IPS DF 6.9 (cell line): ENCODE measurements at regions not wholly inside any gene's neighbourhood (a gene's known extent, or its start where the extent isn't known, plus 50 kb on each side); places are given as distances from the start of the nearest gene placed in this dataset.
"Not testable (repeated sequence)": the region's sequence is repeated elsewhere in the genome, so short reads cannot be mapped to it uniquely, and the experiment has no call there.

ENCODE experiments used
- DNase-seq: peaks from one replicate; pipeline ENCODE4 v3.0.0-alpha.2; 2013; ENCODE audit warnings: low read depth, low spot score
- H3K27ac ChIP-seq: one replicate; pipeline ENCODE4 v1.5.1; 2013; ENCODE audit warnings: low read length, control low read depth
- H3K27me3 ChIP-seq: 2 replicates; pipeline ENCODE4 v1.6.1; 2013; ENCODE audit warnings: mild to moderate bottlenecking, low read length; ENCODE audit not compliant: control insufficient read depth, insufficient read depth
- H3K36me3 ChIP-seq: 2 replicates; pipeline ENCODE4 v1.6.1; 2013; ENCODE audit warnings: low read length; ENCODE audit not compliant: control insufficient read depth, insufficient read depth
- H3K4me1 ChIP-seq: 2 replicates; pipeline ENCODE4 v1.6.1; 2013; ENCODE audit warnings: low read length; ENCODE audit not compliant: control insufficient read depth, insufficient read depth
- H3K4me3 ChIP-seq: 2 replicates; pipeline ENCODE4 v1.5.1; 2013; ENCODE audit warnings: mild to moderate bottlenecking, low read length
- H3K9me3 ChIP-seq: 2 replicates; pipeline ENCODE4 v1.6.1; 2013; ENCODE audit warnings: low read length, inconsistent platforms; ENCODE audit not compliant: control insufficient read depth, insufficient read depth
- WGBS: extraction: QIAGEN DNeasy Blood & Tissue Kit; methylation state at CpG from one replicate; pipeline ENCODE4 v1.1.7; 2013; ENCODE audit warnings: mixed read lengths, missing lambda C conversion rate; ENCODE audit not compliant: insufficient read length, insufficient coverage; 5-methylcytosine and 5-hydroxymethylcytosine counted together

GRCh38 chr4:154032914-154033313 is 244.0 kb upstream of the SFRP2 start:
- DNase-seq: no peak
- no peaks in the 10 kb centered on the region; the same call in 1 of the 2 replicates for H3K4me1 ChIP-seq
- no peak overlapping the region for H3K27ac ChIP-seq
- no peaks in the 10 kb centered on the region for H3K36me3 ChIP-seq
- no peak overlapping the region for H3K4me3 ChIP-seq
- H3K9me3 ChIP-seq: no peaks in the 10 kb centered on the region
- WGBS: no CpG with 5 or more reads among the region's 3 CpGs
- no peaks in the 10 kb centered on the region for H3K27me3 ChIP-seq

- H3K4me1 ChIP-seq: no peaks in the 10 kb centered on the region; the same call in 1 of the 2 replicates
- H3K27me3 ChIP-seq: no peaks in the 10 kb centered on the region
- H3K4me3 ChIP-seq: no peak overlapping the region
- no peaks in the 10 kb centered on the region for H3K36me3 ChIP-seq
- no peak for DNase-seq
- H3K27ac ChIP-seq: no peak overlapping the region
- H3K9me3 ChIP-seq: no peaks in the 10 kb centered on the region
- WGBS: no CpG with 5 or more reads among the region's 2 CpGs
These were observed 241.9 kb upstream of the SFRP2 start for GRCh38 chr4:154030746-154031145.

- Histone ChIP-seq H3K4me3 (no peak overlapping the region), H3K27ac (no peak overlapping the region), H3K4me1 (no peaks in the 10 kb centered on the region; the same call in 1 of the 2 replicates), H3K9me3 (no peaks in the 10 kb centered on the region), H3K27me3 (no peaks in the 10 kb centered on the region), H3K36me3 (no peaks in the 10 kb centered on the region)
- no CpG with 5 or more reads among the region's 2 CpGs for WGBS
- no peak for DNase-seq
These were observed 241.3 kb upstream of the SFRP2 start for GRCh38 chr4:154030152-154030551.

- Histone ChIP-seq H3K27me3 (no peaks in the 10 kb centered on the region), H3K27ac (no peak overlapping the region), H3K36me3 (no peaks in the 10 kb centered on the region), H3K4me1 (no peaks in the 10 kb centered on the region; the same call in 1 of the 2 replicates), H3K4me3 (no peak overlapping the region), H3K9me3 (no peaks in the 10 kb centered on the region)
- WGBS: no CpG with 5 or more reads among the region's 2 CpGs
- DNase-seq: no peak
These were observed 240.3 kb upstream of the SFRP2 start for GRCh38 chr4:154029171-154029570.

GRCh38 chr4:154025110-154025509 is 236.2 kb upstream of the SFRP2 start:
- no peaks in the 10 kb centered on the region for H3K4me1 ChIP-seq
- no CpG with 5 or more reads among the region's 2 CpGs for WGBS
- no peak overlapping the region for H3K4me3 ChIP-seq
- no peaks in the 10 kb centered on the region for H3K9me3 ChIP-seq
- H3K27ac ChIP-seq: no peak overlapping the region
- H3K27me3 ChIP-seq: no peaks in the 10 kb centered on the region
- no peak for DNase-seq
- H3K36me3 ChIP-seq: no peaks in the 10 kb centered on the region

- no peaks in the 10 kb centered on the region for H3K9me3 ChIP-seq
- H3K4me1 ChIP-seq: no peaks in the 10 kb centered on the region
- H3K4me3 ChIP-seq: no peak overlapping the region
- no peak overlapping the region for H3K27ac ChIP-seq
- H3K36me3 ChIP-seq: no peaks in the 10 kb centered on the region
- H3K27me3 ChIP-seq: no peaks in the 10 kb centered on the region
- WGBS: no CpG with 5 or more reads among the region's 11 CpGs
- no peak for DNase-seq
These were observed 235.3 kb upstream of the SFRP2 start for GRCh38 chr4:154024097-154024694.

GRCh38 chr4:154023671-154024070 is 234.8 kb upstream of the SFRP2 start:
- H3K4me1 ChIP-seq, H3K36me3 ChIP-seq, H3K4me3 ChIP-seq, H3K27ac ChIP-seq, DNase-seq, H3K27me3 ChIP-seq, H3K9me3 ChIP-seq: not testable (repeated sequence)
- WGBS: no CpG with 5 or more reads among the region's 15 CpGs

GRCh38 chr4:154019811-154020210 is 230.9 kb upstream of the SFRP2 start:
- WGBS: no CpG with 5 or more reads among the region's 7 CpGs
- no peak overlapping the region for H3K4me3 ChIP-seq

GRCh38 chr4:154018659-154019058 is 229.8 kb upstream of the SFRP2 start:
- H3K27me3 ChIP-seq: no peaks in the 10 kb centered on the region
- no peaks in the 10 kb centered on the region for H3K36me3 ChIP-seq
- no CpG with 5 or more reads among the region's 4 CpGs for WGBS
- H3K27ac ChIP-seq: no peak overlapping the region
- no peak overlapping the region for H3K4me3 ChIP-seq
- H3K4me1 ChIP-seq: no peaks in the 10 kb centered on the region
- H3K9me3 ChIP-seq: no peaks in the 10 kb centered on the region
- DNase-seq: no peak

More at GRCh38 chr4:154019811-154020210, 230.9 kb upstream of the SFRP2 start:
- Histone ChIP-seq H3K36me3 (no peaks in the 10 kb centered on the region), H3K9me3 (no peaks in the 10 kb centered on the region), H3K4me1 (no peaks in the 10 kb centered on the region), H3K27me3 (no peaks in the 10 kb centered on the region), H3K27ac (no peak overlapping the region)
- no peak for DNase-seq

- no peaks in the 10 kb centered on the region for H3K4me1 ChIP-seq
- no peak for DNase-seq
- H3K4me3 ChIP-seq: no peak overlapping the region
- no peaks in the 10 kb centered on the region for H3K36me3 ChIP-seq
- H3K27ac ChIP-seq: no peak overlapping the region
- no peaks in the 10 kb centered on the region for H3K9me3 ChIP-seq
- no peaks in the 10 kb centered on the region for H3K27me3 ChIP-seq
- WGBS: no CpG with 5 or more reads among the region's 3 CpGs
These were observed 226.7 kb upstream of the SFRP2 start for GRCh38 chr4:154015578-154015977.
